ENCODE measurements at regions not wholly inside any gene's neighbourhood (a gene's known extent, or its start where the extent isn't known, plus 50 kb on each side); places are given as distances from the start of the nearest gene placed in this dataset.

DNA sequence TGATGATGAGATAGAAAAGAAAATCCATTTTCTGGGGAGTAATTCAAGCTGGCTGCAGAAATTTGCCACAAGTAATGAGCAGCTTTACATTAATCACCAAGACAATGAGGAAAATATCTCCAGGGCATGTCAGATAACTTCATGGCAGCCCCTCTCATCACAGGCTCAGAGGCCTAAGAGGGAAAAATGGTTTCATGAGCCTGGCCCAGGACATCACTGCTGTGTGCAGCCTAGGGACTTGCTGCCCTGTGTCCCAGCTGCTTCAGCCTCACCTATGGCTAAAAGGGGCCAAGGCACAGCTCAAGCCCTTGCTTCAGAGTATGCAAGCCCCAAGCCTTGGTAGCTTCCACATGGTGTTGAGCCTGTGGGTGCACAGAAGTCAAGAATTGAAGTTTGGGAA is 161.7 kb downstream of the OPA1 start:
- DNase-seq (ENCODE audit: low spot score) = no peak

DNA sequence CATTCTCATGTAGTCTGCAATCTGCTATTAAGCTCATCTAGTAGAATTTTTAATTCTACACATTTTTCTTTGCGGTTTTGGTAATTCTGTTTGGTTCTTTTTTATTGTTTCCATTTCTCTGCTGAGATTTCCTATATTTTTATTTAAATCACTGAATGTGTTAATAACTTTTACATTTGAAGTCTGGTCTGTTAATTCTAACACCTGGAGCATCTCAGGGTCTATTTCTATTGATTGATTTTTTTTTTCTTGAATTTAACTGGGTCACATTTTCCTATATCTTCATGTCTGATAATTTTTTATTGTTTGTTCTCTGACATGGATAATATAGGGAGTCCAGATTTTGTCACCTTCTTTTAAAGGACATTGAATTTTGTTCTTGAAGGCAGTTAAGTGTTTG is 163.5 kb downstream of the OPA1 start:
- DNase-seq (ENCODE audit: low spot score) = no peak

DNA sequence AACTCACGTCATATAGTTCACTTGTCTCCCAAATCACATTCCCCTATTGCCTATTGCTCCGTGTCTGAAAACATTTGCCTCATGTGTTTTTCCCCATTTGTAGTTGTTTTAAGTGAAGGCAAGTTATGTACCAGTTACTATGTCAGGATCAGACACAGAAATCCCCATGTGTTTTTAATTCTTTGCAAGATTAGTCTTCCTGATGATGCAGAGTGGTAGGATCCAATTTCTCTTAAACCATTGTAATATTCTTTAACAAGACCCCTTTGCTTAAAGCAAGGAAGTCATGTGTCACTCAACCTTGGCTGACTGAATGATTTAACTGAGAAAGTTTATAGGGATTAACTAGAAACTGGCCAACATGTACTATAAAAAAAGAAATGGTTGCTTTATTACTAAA is 164.4 kb downstream of the OPA1 start:
- no peak for DNase-seq (ENCODE audit: low spot score)

DNA sequence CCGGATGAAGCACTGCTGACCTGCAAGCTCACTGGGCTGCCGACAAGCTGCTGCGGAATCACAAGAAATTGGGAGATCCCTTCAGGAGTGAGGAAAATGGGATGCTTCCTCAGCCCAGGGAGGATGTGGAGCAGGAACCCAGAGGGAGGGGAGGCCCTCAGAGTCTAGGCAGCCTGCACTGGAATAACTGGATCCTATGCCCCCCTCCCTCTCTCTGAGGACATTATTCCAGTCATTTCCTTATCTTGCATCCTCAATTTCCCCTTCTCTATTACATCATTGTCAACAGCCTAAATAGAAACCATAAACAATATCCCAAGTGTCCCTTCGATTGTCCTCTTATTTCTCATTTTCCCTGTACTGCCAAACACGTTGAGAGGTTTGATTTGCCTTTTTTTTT is 169.0 kb downstream of the OPA1 start:
- DNase-seq (ENCODE audit: low spot score) = no peak

DNA sequence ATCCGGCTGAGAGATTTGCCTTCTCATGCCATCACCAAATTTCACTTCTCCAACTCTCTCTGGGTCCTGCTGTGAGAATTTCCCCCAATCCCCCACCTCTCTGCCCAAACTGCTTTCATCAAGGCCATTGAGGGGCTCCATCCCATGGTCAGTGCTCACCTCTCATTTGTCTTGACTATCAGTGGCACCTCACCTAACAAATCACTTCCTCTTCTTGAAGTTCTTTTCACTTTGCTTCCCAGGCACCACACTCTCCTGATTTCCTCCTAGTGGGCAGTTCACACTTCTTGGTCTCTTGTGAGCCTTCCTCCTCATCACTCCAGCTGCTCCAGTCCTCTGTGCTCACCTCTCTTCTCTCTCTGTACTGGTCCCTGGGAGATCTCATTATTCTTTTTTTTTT is 169.6 kb downstream of the OPA1 start:
- DNase-seq (ENCODE audit: low spot score) = no peak

DNA sequence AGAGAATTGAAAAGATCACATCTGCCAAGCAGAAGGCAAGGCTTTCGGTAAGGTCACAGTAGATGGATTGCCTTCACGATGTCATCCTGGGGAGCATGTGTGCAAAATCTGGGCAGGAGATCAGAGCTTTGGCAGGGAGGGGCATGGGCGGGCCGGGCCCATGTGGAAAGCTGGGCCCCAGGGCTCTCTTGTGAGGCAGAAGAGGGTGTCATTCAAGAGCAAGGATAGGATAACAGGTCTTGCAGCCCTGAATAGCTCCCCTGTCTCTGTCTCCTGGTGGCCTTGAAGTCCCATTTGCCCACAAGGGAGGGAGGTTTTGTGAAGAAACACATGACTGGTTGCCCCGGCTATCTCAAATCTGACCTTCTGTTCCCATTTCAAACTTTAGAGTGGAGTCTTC is 172.0 kb downstream of the OPA1 start:
- DNase-seq (ENCODE audit: low spot score) = no peak

DNA sequence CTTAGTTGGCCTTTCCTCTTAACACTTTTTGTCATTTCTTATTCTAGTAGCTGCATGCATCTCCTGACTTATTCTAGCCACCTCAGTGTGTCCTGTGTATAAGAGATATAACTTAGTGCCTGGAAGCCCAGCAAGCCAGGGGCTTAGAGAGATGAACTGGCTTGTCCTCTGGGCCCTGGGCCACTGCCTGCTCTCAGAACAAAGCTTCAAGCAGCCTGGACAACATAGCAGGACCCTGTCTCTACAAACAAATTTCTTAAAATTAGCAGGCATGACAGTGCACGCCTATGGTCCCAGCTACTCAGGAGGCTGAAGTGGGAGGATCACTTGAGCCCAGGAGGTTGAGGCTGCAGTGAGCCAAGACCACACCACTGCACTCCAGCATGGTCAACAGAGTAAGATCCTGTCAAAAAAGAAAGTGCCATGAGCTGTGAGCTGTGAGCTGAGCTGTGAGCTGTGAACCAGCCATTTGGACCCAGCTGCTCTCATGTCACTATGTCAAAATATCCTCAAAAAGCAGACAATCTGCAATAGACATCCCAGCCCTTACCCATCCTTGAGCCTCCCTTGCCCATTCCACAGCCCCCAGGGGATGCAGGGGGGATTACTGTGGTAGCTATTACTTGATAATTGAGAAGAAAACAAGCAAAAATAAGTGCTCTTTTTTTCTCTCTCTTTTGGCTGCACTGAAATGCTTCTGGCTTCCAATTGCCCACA is 174.5 kb downstream of the OPA1 start:
- no peak for DNase-seq (ENCODE audit: low spot score)

DNA sequence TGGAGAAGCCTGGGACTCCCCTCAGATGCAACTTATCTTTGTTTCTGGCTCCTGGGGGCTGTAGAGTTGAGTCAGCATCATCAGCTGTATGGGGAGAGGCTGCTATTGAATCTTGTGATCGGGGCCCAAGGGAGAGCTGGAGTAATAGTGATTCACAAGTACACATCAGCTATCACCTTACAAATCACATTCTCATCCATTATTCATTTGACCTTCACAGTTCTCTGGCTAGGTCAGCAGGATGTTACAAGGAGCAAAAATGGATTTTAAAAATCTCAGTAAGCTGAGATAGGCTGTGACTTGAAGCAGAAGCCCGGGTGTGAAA is 175.0 kb downstream of the OPA1 start:
- DNase-seq (ENCODE audit: low spot score) = no peak

DNA sequence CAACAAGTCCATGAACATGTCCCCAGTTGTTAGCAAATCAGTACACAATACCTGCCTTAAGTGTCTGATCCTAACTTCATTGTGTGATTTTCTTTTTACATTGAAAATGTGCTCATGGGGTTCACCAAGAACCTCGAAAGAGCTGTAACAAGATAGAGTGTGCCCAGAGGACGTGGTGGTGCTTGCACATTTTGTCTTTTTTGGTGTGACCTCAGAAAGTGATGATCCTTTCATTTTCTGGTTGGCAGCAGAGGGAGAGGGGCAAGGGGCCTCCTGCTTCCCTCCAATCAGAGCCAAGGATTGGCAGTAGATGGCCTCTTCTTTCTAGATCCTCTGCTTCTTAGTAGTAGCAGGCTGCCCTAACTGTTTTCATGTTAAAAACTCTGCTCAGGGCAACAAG is 176.4 kb downstream of the OPA1 start:
- DNase-seq (ENCODE audit: low spot score) = no peak

DNA sequence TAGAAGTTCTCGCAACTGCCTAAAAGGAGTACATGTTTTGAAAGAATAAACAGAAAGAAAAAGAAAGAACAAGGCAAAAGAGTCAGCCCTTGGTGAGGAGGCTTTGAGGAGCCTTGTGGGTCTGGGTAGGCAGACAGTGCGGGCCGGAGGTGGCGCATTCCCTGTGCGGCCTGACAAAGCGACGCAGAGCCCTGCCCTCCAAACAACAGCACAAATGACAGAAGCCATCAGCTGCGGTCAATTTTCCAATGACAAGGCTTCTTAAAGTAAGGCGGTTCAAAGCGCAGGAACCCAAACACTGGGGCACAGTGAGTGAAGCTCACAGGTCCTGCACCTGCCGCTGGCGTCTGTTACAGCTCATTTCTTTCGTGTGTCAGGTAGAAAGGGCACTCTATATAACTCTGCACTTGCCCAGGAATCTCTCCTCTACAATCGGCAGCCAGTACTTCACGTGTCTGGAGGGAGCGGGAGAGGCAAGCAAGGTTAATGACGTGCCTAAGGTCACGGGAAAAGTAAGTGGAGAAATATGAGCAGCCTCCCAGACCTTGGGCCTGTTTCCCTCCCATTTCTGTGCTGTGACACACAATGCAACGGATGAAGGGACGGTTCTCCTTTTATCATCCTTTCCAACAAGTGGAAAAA is 178.1 kb downstream of the OPA1 start:
- DNase-seq (ENCODE audit: low spot score) = no peak

DNA sequence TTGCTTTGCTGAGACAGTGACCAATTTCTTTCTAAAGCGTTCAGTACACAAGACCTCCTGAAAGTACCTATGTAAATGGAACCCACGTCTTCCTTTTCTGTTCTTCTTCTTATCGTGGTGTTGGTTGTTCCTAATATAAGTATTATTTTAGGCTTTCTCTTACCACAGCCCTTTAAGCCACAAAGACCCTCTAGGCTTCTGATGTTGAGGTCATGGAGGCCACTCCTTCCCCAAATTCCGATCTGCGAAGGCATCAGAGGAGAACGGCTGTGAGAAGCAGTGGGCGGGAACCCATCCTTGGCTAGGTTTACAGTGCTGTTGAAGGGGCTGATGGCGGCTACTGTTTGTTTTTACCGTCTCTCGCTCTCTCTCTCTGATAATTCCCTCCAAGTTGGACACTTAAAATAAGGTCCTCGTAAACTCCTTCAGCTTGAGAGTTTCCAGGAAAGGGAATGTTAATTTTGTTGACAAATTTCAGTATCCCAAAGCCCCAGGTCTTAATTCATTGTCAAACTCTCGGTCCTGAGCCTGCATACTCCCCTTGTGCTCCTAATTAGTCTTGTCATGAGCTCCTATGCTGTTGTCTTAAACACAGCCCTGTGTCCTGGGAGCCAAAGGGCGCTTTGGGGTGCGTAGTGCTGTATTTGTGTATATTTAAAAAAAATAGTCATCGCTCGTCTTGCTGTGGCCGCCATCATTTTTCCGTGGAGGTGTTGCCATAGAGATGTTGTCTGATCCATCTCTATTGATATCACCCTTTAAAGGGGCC is 178.8 kb downstream of the OPA1 start:
- DNase-seq (ENCODE audit: low spot score) = no peak

DNA sequence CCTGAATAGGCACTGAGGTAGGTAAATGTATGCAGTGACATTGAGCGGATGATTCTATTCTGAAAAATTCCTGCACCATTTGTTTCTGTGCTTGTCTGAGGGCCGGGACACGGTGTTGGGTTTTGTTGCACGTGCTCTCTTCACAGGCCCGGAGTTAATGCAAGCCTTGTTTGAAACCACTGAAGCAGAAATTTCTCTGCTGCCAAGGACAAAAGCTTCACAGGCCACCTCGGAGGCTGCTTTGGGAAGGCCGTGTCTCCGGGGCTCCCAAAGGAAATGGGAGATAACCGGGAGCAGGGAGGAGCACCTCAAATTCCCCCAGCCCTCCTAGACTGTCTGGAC is 179.4 kb downstream of the OPA1 start:
- DNase-seq (ENCODE audit: low spot score) = peak; percentile 30

DNA sequence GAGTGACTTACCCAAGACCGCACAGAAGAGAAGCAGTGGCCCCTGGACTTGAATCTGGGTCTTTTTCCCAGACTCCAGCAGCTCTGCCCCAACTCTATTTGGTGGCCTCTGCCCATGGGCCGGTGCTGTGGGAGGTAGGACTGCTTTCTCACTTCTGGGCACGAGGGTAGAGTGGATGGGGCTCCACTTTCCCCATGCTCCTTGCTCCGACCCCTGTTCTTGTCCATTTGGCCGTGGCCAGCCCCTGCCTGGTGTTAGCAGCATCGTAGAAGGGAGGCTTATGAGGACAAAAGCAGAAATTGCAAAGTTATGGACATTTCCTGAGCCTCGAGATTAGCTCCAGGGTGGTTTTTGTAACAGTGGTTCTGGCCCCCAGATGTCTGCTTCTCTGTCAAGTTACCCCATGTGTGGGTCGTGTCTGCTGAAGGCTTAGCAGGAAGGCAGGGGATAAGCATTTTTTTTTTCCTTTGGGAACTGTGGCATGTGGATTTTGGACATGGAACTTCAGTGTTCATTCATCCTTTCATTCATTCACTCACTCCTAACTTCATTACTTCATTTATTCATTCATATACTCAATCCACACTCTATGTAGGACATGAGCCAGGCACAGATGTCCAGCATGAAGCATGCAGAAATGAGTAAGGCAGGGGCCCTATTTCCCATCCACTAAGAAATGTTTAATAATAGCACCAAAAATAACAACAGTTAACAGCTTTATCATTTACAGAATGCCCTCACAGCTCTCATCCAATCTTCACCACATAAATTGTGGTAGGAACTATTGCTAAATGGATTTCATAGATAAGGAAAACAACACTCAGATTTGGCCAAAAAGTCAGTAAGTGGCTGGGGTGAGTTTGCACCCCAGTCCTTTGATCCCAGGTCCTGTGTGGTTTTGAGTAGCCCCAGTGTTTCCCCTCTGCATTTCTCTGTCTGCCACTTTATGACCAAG is 180.5 kb downstream of the OPA1 start:
- no peak for DNase-seq (ENCODE audit: low spot score)

DNA sequence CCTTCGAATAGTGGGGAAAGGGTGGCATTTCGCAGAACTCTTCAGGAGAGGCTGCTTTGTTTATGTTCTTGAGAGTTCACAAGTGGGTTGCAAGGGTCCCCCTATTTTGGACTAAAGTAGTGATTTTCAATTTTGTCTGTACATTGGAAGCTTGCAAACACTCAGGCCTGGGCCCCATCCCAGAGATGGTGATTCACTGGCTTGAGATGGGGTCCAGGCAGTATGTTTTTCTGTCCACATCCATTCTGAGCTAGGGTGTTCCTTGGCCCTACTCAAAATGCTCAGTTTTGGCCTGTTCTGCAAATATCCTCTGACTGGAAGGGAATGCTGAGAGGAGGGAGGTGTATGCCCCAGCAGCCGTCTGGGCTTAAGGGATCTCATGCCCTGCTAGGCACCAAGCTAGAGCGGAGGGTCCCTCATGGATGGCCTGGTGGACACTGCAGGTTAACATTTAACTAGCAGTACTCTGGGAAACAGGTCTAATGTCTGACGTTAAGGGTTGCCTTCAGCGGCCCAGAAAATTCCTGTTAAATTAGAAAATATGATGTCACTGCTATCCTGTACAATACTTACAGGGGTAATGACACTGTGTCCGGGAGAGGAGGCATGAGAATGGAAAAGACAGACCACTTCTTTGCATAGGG is 181.4 kb downstream of the OPA1 start:
- DNase-seq (ENCODE audit: low spot score) = no peak

DNA sequence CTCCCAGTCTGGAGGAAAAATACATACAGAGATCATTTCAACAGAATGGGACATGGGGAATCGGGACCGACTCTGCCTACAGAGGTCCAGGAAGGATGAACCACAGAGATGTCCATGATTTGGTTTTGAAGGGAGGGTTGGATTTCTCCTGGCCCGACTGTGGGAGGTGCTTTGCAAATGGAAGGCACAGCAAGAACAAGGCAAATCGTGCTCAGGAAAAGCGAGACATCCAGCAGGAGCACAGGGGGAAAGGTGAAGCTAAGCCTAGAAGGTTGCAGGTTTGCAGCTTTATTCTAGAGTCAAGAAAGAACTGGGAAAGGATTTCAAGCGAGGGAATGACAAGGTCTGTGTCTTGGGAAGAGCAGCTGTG is 181.9 kb downstream of the OPA1 start:
- no peak for DNase-seq (ENCODE audit: low spot score)

DNA sequence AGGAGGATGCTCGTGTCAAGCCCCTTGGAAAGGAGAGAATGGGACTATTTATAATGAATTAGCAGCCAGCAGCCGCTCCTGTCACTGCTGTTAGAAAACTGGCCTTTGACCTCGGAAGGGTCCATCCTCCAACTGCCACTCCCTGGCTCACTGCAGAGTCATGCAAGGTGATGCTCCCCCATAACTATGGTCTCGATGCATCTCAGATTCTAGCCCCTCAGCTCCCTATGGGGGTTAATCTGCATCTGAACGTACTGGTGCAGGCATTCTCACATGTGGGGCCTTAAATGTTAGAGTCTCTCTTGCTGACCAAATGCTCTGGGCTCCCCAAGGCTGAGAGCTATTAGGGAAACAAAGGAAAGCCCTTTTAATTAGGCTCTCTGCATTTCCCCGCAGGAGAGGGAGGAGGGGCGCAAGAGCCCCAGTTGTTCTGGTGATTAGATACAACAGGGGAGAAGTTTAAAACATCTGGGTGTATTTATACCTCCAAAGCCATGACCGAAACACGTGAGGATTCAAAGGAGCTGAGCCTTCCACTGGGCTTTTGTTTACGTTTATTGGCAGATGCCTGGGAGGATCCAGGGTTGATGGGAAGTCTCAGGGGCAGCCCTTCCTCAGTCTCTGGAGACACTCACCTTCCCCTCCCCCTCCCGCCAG is 182.5 kb downstream of the OPA1 start:
- DNase-seq (ENCODE audit: low spot score) = no peak

DNA sequence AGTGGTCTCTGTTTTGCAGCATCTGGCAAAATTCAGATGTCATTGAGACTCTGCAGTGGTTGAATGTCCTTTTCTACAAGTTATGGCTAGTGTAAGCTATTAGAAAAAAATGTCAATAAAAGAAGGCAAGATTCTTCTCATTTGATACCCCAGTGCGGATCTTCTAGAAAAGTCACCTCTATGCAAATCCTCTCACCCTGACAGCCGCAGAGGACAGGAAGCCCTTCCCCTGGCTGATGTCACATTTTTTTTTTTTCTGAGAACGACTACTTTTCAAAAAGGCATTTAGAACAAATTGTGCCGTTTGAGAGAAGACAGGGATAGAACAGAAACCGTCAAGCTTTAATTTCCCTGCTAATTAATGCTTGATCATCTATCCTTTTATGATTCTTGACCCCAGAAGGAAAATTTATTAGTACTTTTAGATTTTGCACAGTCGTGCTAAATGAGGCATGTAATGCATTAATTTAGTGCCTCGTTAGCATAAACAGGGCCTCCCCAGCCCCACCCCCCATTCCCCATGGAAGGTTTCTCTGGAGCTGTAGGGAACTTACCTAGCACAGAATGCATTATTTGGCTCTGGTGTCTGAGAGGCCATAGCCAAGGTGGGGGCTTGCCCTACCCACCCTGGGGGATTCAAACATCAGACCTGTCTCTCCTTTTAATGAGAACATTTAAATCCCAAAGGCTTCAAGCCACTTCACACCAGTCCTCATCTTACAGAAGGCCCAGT is 183.8 kb downstream of the OPA1 start:
- DNase-seq (ENCODE audit: low spot score) = no peak

DNA sequence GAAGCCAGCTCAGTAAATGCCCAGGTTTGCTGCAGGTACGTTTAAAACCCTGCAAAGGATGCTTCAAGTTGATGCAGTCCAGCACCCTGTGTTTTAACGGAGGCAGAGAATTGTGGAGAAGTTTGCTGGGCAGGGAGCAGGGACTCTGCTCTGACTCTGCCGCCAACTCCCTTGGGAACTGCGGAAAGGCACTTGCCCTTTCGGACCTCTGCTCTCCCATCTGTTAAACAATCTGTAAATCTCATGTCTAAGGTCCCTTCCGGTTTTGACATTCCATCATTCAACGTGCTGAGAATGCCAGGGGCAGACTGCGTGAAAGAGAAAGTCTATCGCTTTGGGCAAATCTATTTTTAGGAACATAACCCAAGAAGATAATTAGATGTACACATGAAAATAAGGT is 184.5 kb downstream of the OPA1 start:
- peak; percentile 66 for DNase-seq (ENCODE audit: low spot score)

DNA sequence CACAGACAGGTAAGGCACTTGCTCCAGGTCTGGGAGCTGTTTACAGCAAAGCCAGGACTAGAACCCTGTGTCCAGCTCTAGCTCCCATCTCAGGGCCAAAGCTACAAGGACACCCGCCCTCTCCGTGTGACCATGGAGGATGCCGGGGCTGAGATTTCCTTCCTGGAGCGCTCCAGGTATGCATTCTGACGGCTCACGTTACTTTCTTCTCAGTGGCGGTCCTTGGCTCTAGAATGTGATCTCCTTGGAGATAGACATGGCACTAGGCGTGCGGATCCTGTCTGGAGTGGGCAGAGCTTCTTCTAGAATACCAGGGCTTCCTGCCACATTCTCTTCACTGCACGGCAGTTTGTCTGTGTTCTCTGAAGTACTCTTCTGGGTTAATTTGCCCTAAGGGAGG is 185.7 kb downstream of the OPA1 start:
- DNase-seq (ENCODE audit: low spot score) = no peak

DNA sequence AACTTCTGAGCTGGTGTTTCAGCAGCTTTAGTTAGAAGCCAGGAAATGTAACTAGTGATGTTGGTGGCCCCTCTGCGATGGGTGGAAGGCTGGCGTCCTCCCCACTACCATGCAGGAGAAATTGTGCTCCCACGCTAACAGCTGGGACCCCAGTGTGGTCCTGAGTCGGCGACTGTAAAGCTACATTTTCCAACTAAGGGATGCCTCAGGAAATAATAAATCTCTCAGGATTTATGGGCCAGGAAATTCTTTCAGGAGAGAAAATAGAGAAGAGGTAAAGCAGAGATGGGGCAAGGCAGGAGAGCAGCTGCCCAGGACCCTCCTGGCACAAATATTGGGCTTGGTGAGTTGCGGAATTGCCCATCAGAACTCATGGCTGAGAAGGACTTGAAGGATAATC is 186.9 kb downstream of the OPA1 start:
- no peak for DNase-seq (ENCODE audit: low spot score)

DNA sequence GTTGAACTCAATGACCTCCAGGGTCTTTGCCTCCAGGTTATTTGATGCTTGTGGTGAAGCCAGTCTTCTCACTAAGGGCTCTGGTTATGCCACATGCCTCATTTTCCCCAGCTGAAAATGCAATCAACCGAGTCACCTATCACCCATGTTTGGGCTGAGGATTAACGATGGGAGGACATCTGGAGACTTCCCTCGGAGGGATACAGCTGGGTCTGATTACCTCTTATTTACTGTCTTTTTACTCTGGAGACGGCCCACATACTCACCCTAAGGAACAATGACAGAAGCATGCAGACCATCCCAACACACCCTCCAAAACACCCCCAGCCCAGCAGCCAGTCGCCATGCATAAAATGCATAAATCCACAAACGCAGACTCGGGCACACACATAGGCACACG is 187.4 kb downstream of the OPA1 start:
- no peak for DNase-seq (ENCODE audit: low spot score)

Data from HuH-7 (cell line).